Kidney (tissue), 13 donors: ENCODE measurements at regions not wholly inside any gene's neighbourhood (a gene's known extent, or its start where the extent isn't known, plus 50 kb on each side); places are given as distances from the start of the nearest gene placed in this dataset.

Experiments
- DNase-seq, 5 donors: peaks; one replicate each; pipeline ENCODE4 v3.0.0-alpha.2; 2013 to 2020
- FAIRE-seq: peaks from 2 replicates; lab custom pipeline; 2012; peaks lifted over from hg19 to GRCh38; lab: Jason Lieb, UNC
- H3K27ac ChIP-seq, 2 donors: one replicate each; pipeline ENCODE4 v1.7.0; 2013; ENCODE audit warnings: low read depth in 2 of 2, low read length in 2 of 2, inconsistent platforms in 1 of 2
- H3K27me3 ChIP-seq: one replicate; pipeline ENCODE4 v1.7.1; 2013; ENCODE audit warnings: low read length, inconsistent platforms; ENCODE audit not compliant: control insufficient read depth, insufficient read depth
- H3K36me3 ChIP-seq, 3 donors: one replicate each; pipeline versions ENCODE4 v1.7.0 to v1.7.1; 2013; ENCODE audit warnings: low read length in 3 of 3, control low read depth in 1 of 3, inconsistent platforms in 1 of 3; ENCODE audit not compliant: insufficient read depth in 3 of 3, control insufficient read depth in 2 of 3
- H3K4me1 ChIP-seq, 3 donors: one replicate each; pipeline versions ENCODE4 v1.7.0 to v1.7.1; 2013; ENCODE audit warnings: low read length in 3 of 3, inconsistent platforms in 1 of 3, low read depth in 1 of 3; ENCODE audit not compliant: control insufficient read depth in 2 of 3, insufficient read depth in 2 of 3
- H3K4me3 ChIP-seq, 3 donors: one replicate each; pipeline versions ENCODE4 v1.7.0 to v1.8.1; 2013; ENCODE audit warnings: low read length in 3 of 3, control low read depth in 1 of 3, inconsistent platforms in 1 of 3
- H3K9ac ChIP-seq, 3 donors: one replicate each; pipeline versions ENCODE4 v1.7.0 to v1.7.1; 2013; ENCODE audit warnings: low read length in 3 of 3, control low read depth in 1 of 3, inconsistent platforms in 1 of 3
- H3K9me3 ChIP-seq, 3 donors: one replicate each; pipeline versions ENCODE4 v1.7.0 to v1.7.1; 2013; ENCODE audit warnings: low read length in 3 of 3, control low read depth in 1 of 3, inconsistent platforms in 1 of 3; ENCODE audit not compliant: control insufficient read depth in 2 of 3, insufficient read depth in 1 of 3
- CTCF ChIP-seq: IDR thresholded peaks from 3 replicates; pipeline ENCODE4 v1.5.1; 2012; ENCODE audit warnings: mild to moderate bottlenecking, moderate library complexity, borderline replicate concordance; ENCODE audit not compliant: insufficient read depth; ENCODE audit errors: extremely low read depth
- intact Hi-C: fragments of 100-400 bp; cut with DNase I; formaldehyde crosslinking; loops from one replicate; pipeline ENCODE4 v1.11.1; 2022
- donor health status: control.
- donor health status: control.
- donor health status: control.
- donor health status: control.
- donor health status: control.
- donor health status: DM: yes; HTN: yes; CAD: no.
- donor health status: Normal renal cell carcinoma (clear cell type).

DNA sequence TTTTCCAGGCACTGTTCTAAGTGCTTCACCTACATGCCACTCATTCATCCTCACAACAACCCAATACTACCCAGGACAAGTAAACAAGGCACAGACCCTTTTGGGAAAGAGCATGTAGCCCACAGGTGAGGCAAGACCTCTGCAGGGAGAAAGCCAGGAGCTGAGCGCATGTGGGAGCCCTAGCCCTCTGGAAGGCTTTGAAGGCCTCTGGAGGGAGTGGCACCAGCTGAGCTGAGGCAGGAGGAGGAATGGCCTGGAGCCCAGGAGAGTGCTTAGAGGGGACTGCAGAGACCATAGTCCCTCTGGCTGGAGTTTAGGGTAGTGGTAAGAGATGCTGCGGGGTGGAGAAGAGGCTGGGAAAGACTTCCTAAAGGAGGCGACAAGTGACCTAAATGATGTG is 516.5 kb downstream of the FUT8 start:
- TF ChIP-seq CTCF = no peak
- H3K27me3 ChIP-seq = no peaks in the 10 kb centered on the region
- no peak overlapping the region for H3K9ac ChIP-seq
- FAIRE-seq (no peak), DNase-seq (no peak)
- intact Hi-C loops = no loop called here
- H3K4me3 ChIP-seq = no peak overlapping the region
- no peaks in the 10 kb centered on the region for H3K9me3 ChIP-seq
- no peak overlapping the region for H3K27ac ChIP-seq
- no peaks in the 10 kb centered on the region for H3K4me1 ChIP-seq
- H3K36me3 ChIP-seq = no peaks in the 10 kb centered on the region

- Histone ChIP-seq H3K36me3 (no peaks in the 10 kb centered on the region), H3K4me1 (no peaks in the 10 kb centered on the region), H3K9me3 (no peaks in the 10 kb centered on the region), H3K4me3 (no peak overlapping the region), H3K9ac (no peak overlapping the region), H3K27me3 (no peaks in the 10 kb centered on the region), H3K27ac (no peak overlapping the region)
- intact Hi-C loops = no loop called here
- no peak for TF ChIP-seq CTCF
- DNase-seq = no peak
- FAIRE-seq = no peak
Measured at GRCh38 chr14:65933400-65934069, 521.0 kb downstream of the FUT8 start.

GRCh38 chr14:65934070-65934435 is 521.5 kb downstream of the FUT8 start:
- H3K36me3 ChIP-seq = no peaks in the 10 kb centered on the region
- H3K9me3 ChIP-seq = no peaks in the 10 kb centered on the region
- H3K4me1 ChIP-seq = no peaks in the 10 kb centered on the region
- no peak for TF ChIP-seq CTCF
- H3K9ac ChIP-seq = no peak overlapping the region
- no peak overlapping the region for H3K27ac ChIP-seq
- intact Hi-C loops = no loop called here
- DNase-seq (no peak), FAIRE-seq (no peak)
- H3K27me3 ChIP-seq = no peaks in the 10 kb centered on the region
- H3K4me3 ChIP-seq = no peak overlapping the region
